EH (cell line): ENCODE measurements at regions not wholly inside any gene's neighbourhood (a gene's known extent, or its start where the extent isn't known, plus 50 kb on each side); places are given as distances from the start of the nearest gene placed in this dataset.
"Not testable (repeated sequence)": the region's sequence is repeated elsewhere in the genome, so short reads cannot be mapped to it uniquely, and the experiment has no call there.

Experiments
- DNase-seq: peaks from one replicate; pipeline ENCODE4 v3.0.0-alpha.2; 2015; ENCODE audit warnings: low read depth

DNA sequence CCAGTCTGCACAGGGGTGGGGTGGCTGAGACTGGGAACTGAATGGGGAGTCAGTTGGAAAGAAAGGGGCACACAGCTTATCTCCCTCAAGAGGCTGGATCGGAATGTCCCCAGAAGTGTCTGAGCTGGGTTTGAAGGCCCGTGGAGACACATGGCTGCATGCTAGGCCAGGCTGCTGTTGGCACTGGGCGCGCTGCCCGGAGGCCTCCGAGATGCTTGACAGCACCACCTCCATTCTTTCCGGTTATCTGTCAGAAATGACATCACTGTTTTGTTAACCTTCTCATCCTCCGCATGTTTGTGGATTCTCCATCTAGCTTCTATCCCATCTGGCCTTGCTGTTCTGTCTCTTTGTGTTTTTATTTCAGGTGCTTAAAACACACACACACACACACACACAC lies 85.5 kb downstream of the APIP start:
- DNase-seq = peak; percentile 7

GRCh38 chr11:34830035-34830434 lies 86.1 kb downstream of the APIP start:
- DNase-seq = no peak

GRCh38 chr11:34827228-34827627 lies 89.0 kb downstream of the APIP start:
- no peak for DNase-seq

GRCh38 chr11:34826384-34826726 lies 89.8 kb downstream of the APIP start:
- no peak for DNase-seq

DNA sequence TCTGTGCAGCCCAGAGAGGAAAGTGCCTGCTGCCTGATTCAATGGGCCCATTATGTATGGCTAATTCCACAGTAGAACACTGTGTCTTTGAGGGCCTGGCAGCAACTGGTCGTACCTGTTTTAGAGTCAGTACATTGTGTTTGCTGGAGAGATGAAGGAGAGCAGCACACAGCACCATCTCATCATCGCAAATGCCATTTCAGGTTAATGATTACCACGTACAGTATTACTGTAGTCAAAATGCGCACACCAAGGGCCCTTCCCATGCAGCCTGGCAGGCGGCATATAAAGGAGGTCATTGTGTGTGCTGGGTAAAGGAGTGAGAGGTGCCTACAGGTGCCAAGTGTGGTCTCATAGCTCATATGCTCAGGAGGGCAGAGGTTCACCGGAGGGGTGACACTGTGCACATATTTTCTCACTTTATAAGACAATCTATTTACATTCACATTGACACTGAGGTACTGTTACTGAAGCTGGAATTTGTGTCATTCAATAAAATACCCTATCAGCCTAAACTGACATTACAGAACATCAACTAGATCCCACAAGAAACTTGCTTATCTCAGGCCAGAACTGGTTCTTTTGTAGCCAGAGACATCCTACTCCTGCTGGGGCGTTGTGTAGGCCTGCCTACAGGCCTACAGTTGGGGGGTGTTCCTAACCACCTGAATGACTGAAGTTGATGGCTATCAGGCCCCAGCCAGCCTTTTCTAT lies 90.4 kb downstream of the APIP start:
- DNase-seq = no peak

- DNase-seq = no peak
Observed at GRCh38 chr11:34825315-34825669, 90.9 kb downstream of the APIP start.

DNA sequence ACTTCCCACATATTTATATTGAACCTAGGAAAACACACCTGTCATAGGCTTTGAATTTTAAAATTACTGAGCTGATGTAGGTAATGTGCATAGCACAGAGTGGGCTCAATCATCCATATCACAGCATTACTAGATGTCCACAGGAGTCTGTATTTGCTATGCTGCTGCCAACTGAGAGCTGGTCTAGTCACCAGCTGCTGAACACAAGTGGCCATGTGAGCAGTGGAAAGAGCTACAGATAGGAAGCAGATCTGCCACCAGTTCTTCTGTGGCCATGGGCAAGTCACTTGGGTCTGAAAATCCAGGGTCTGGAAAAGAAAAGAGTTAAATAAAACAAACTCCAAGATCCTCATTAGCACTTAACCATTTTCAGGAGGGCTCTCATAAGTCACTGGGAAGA lies 91.8 kb downstream of the APIP start:
- no peak for DNase-seq

- DNase-seq = no peak
Observed at GRCh38 chr11:34823639-34824038, 92.5 kb downstream of the APIP start.

GRCh38 chr11:34823197-34823596 lies 93.0 kb downstream of the APIP start:
- no peak for DNase-seq

DNA sequence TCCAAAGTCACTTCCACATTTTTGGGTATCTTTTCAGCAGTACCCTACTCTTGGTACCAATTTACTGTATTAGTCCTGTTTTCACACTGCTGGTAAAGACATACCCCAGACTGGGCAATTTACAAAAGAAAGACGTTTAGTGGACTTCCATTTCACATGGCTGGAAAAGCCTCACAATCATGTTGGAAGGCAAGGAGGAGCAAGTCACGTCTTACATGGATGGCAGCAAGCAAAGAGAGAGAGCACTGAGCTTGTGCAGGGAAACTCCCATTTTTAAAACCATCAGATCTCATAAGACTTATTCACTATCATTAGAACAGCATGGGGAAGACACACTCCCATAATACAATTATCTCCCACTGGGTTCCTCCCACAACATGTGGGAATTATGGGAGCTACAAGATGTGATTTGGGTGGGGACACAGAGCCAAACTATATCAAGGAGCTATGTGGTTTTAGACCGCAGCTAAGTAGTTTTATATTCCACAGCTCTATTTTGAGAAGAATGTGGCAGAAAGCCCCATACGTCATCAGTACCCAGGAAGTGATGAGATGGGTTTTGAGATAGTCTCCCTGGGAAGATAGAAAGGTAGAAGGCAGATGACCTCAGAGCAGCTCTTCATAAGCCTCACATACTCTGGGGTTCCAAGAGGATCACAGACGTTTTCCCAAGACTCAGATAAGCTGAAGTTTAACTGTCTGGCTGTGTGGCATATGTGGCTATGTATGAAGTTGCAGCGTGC lies 96.3 kb downstream of the APIP start:
- DNase-seq = no peak

DNA sequence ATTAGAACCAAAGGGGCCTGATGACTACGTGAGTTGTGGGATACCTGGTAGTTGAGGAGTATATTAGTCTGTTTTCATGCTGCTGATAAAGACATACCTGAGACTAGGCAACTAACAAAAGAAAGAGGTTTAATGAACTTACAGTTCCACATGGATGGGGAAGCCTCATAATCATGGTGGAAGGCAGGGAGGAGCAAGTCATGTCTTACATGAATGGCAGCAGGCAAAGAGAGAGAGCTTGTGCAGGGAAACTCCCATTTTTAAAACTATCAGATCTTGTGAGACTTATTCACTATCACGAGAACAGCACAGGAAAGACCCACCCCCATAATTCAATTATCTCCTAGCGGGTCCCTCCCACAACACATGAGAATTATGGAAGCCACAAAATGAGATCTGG lies 98.4 kb downstream of the APIP start:
- not testable (repeated sequence) for DNase-seq

DNA sequence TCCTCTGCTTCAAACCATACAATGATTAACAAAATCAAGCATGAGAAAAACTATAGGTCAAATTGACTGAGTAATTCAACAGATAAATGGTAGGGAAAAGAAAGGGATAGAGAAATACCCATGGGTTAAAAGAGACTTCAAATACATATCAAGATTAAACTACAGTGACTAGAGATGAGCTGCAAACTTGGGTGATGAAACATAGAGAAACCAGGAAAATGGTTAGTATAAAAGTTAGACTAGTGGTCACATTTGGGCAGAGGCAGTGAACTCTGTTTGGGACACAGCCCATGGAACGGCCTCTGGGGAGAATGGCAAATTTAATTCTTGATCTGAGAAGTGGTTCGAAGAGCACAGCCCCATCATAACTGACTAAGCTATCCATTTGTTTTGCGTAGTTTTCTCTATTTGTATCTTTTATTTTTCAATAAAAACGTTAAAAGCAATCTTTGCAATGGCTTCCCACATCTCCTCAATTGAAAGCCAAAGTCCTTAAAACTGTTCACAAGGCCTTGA lies 99.4 kb downstream of the APIP start:
- no peak for DNase-seq

DNA sequence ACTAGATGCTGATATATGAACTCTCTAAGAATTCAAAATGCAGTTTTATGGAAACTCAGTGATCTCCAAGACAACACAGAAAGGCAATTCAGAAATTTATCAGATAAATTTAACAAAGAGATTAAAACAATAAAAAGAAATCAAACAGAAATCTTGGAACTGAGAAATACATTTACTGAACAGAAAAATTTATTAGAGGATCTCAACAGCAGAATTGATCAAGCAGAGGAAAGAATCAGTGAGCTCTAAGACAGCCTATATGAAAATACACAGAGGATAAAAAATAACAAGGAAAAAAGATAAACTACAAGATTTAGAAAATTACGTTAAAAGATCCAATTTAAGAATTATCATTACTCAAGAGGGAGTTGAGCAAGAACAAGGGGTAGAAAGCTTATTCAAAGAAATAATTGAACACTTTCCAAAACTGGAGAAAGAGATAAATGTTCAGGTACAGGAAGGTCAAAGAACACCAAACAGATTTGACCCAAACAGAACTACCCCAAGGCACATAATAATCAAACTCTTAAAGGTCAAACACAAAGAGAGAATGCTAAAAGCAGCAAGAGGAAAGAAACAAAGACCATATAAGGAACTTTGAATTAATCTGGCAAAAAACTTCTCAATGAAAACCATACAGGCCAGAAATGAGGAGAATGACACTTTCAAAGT lies 103.1 kb downstream of the APIP start:
- DNase-seq = no peak

DNA sequence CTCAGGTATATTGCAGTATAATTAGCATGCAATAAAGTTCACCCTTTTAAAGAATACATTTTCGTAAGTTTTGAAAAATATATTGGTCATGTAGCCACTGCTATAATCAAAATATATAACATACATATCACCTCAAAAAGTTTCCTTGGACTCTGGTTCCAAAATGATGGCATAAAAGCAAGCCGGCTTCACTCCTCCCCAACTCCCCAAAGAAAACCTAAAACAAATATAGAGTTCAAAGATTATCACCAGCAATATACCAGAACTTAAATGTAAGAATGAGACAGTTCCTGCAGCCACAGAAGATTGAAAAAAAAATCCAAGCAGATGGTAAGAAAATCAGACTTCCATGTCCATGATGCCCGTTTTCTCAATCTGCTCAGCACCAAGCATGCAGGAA lies 104.3 kb downstream of the APIP start:
- DNase-seq = no peak

- DNase-seq = no peak
Observed at GRCh38 chr11:34810107-34810562, 106.0 kb downstream of the APIP start.

- DNase-seq = no peak
Observed at GRCh38 chr11:34809191-34810106, 106.7 kb downstream of the APIP start.

GRCh38 chr11:34806875-34807274 lies 109.3 kb downstream of the APIP start:
- no peak for DNase-seq

DNA sequence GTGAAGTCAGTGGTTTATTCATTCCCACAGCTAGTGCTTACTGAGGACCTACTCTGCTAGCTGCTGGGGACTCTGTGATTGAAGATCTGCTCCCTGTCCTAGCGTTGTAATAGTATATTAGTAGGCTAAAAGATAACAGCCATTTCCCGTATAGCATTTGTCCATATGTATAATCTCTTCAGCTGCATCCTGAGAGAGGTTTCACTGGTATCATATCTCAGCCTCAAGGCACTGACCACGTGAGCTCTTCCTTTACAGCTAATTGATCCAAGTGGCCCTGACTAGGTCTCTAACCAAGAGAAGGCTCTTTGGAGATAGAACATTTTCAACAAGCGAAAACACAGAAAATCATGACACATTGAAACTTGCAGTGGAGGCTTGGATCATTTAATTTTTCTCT lies 110.2 kb downstream of the APIP start:
- DNase-seq = no peak

DNA sequence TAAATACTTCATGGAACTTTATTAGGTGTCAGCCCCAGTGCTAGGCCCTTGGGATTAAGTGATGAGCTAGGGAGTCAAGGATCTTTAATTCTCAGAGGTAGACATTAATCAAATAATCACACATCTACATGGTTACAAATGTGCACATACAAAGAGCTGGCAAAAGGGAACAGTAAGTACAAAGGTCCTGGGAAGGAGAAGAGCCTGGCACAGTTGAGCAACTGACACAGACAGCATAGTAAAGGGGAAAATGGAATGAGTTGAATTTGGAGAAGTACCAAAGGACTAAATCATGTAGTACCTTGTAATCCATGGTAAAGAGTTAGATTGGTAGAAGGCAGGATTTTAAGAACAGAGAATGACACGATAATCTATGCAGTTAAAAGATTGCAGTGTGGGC lies 116.3 kb downstream of the APIP start:
- no peak for DNase-seq

DNA sequence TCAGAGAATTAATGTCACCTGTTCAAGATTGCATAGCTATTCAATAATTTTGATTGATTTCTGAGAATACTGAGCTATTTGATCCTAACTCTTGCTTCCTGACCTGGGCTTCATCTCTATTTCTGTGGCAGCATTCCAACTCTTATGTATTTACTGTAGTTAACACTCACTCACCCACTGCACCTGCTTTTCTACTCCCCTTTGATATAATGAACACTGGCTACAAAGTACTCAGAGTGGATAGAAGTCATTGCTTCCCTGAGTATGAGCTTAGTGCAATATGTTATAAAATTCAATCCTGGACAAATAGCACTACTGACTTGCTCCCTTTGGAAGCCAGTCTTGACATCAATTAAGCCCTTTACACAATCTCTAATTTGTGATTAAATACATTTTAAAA lies 117.2 kb downstream of the APIP start:
- no peak for DNase-seq

- not testable (repeated sequence) for DNase-seq
Observed at GRCh38 chr11:34797497-34797896, 118.7 kb downstream of the APIP start.

DNA sequence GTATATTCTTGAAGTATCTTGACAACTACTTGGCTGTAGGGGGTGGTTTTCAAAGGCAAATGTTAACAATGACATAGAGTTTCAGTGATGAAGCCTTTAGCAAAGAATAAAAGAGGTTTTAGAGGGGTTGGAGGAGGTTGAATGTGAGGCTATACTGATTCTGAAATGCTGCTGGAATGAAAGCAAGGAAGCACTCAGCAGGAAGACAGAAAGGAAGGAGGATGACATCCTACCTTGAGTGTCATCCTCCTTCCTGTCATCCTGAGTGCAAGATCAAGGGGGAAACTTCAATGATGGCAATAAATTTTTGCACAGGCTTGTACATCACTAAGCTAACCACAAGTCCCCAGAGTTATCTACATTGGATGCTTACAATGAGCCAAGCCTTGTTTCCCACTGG lies 120.5 kb downstream of the APIP start:
- no peak for DNase-seq
